Kidney (tissue), 13 donors: ENCODE measurements at regions not wholly inside any gene's neighbourhood (a gene's known extent, or its start where the extent isn't known, plus 50 kb on each side); places are given as distances from the start of the nearest gene placed in this dataset.
A peak's percentile ranks its signal among the peaks of the same experiment; 100 is the strongest.

Source experiments
- DNase-seq, 5 donors: peaks; one replicate each; pipeline ENCODE4 v3.0.0-alpha.2; 2013 to 2020
- FAIRE-seq: peaks from 2 replicates; lab custom pipeline; 2012; peaks lifted over from hg19 to GRCh38; lab: Jason Lieb, UNC
- H3K27ac ChIP-seq, 2 donors: one replicate each; pipeline ENCODE4 v1.7.0; 2013; ENCODE audit warnings: low read depth in 2 of 2, low read length in 2 of 2, inconsistent platforms in 1 of 2
- H3K27me3 ChIP-seq: one replicate; pipeline ENCODE4 v1.7.1; 2013; ENCODE audit warnings: low read length, inconsistent platforms; ENCODE audit not compliant: control insufficient read depth, insufficient read depth
- H3K36me3 ChIP-seq, 3 donors: one replicate each; pipeline versions ENCODE4 v1.7.0 to v1.7.1; 2013; ENCODE audit warnings: low read length in 3 of 3, control low read depth in 1 of 3, inconsistent platforms in 1 of 3; ENCODE audit not compliant: insufficient read depth in 3 of 3, control insufficient read depth in 2 of 3
- H3K4me1 ChIP-seq, 3 donors: one replicate each; pipeline versions ENCODE4 v1.7.0 to v1.7.1; 2013; ENCODE audit warnings: low read length in 3 of 3, inconsistent platforms in 1 of 3, low read depth in 1 of 3; ENCODE audit not compliant: control insufficient read depth in 2 of 3, insufficient read depth in 2 of 3
- H3K4me3 ChIP-seq, 3 donors: one replicate each; pipeline versions ENCODE4 v1.7.0 to v1.8.1; 2013; ENCODE audit warnings: low read length in 3 of 3, control low read depth in 1 of 3, inconsistent platforms in 1 of 3
- H3K9ac ChIP-seq, 3 donors: one replicate each; pipeline versions ENCODE4 v1.7.0 to v1.7.1; 2013; ENCODE audit warnings: low read length in 3 of 3, control low read depth in 1 of 3, inconsistent platforms in 1 of 3
- H3K9me3 ChIP-seq, 3 donors: one replicate each; pipeline versions ENCODE4 v1.7.0 to v1.7.1; 2013; ENCODE audit warnings: low read length in 3 of 3, control low read depth in 1 of 3, inconsistent platforms in 1 of 3; ENCODE audit not compliant: control insufficient read depth in 2 of 3, insufficient read depth in 1 of 3
- intact Hi-C: fragments of 100-400 bp; cut with DNase I; formaldehyde crosslinking; loops from one replicate; pipeline ENCODE4 v1.11.1; 2022
- TF ChIP-seq, protein P1 (sequence below): IDR thresholded peaks from 3 replicates; pipeline ENCODE4 v1.5.1; 2012; ENCODE audit warnings: mild to moderate bottlenecking, moderate library complexity, borderline replicate concordance; ENCODE audit not compliant: insufficient read depth; ENCODE audit errors: extremely low read depth
- donor health status: control.
- donor health status: control.
- donor health status: control.
- donor health status: control.
- donor health status: control.
- donor health status: DM: yes; HTN: yes; CAD: no.
- donor health status: Normal renal cell carcinoma (clear cell type).

- Histone ChIP-seq H3K4me1 (no peaks in the 10 kb centered on the region), H3K27me3 (no peaks in the 10 kb centered on the region), H3K4me3 (no peak overlapping the region), H3K9me3 (no peaks in the 10 kb centered on the region), H3K36me3 (no peaks in the 10 kb centered on the region), H3K27ac (no peak overlapping the region), H3K9ac (no peak overlapping the region)
- intact Hi-C loops: no loop called here
- TF ChIP-seq, protein P1, sequence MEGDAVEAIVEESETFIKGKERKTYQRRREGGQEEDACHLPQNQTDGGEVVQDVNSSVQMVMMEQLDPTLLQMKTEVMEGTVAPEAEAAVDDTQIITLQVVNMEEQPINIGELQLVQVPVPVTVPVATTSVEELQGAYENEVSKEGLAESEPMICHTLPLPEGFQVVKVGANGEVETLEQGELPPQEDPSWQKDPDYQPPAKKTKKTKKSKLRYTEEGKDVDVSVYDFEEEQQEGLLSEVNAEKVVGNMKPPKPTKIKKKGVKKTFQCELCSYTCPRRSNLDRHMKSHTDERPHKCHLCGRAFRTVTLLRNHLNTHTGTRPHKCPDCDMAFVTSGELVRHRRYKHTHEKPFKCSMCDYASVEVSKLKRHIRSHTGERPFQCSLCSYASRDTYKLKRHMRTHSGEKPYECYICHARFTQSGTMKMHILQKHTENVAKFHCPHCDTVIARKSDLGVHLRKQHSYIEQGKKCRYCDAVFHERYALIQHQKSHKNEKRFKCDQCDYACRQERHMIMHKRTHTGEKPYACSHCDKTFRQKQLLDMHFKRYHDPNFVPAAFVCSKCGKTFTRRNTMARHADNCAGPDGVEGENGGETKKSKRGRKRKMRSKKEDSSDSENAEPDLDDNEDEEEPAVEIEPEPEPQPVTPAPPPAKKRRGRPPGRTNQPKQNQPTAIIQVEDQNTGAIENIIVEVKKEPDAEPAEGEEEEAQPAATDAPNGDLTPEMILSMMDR: no peak
- no peak for FAIRE-seq
- no peak for DNase-seq
These were observed 79.7 kb downstream of the VMA21 start for GRCh38 chrX:151476604-151477303.

DNA sequence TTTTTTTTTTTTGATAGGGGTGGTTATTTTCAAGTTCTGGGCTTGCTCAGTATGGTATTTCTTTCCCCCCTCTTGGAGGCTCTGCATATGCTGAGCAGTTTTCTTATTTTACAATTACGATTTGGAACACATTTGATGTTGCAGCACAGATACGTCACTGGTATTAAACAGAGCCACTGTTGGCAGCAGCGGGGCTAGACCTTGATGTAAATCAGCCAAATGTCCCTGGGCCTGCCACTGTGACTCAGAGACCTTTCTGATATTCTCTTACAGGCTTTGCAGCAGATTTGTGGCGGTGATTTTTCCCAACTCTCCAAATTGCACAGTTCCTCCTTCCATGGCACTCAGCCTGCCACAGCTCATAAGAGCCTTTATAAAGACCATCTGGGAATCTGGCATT, 81.1 kb downstream of the VMA21 start:
- Histone ChIP-seq H3K27ac (no peak overlapping the region), H3K27me3 (no peaks in the 10 kb centered on the region), H3K9ac (no peak overlapping the region), H3K9me3 (no peaks in the 10 kb centered on the region), H3K4me1 (no peaks in the 10 kb centered on the region), H3K4me3 (no peak overlapping the region), H3K36me3 (no peaks in the 10 kb centered on the region)
- intact Hi-C loops: no loop called here
- FAIRE-seq (no peak), DNase-seq (no peak)
- TF ChIP-seq, protein P1: no peak

GRCh38 chrX:151488677-151489076, 74.8 kb upstream of the PASD1 start:
- intact Hi-C loops: no loop called here
- H3K9ac ChIP-seq: no peak overlapping the region
- no peaks in the 10 kb centered on the region for H3K4me1 ChIP-seq
- TF ChIP-seq, protein P1: no peak
- no peaks in the 10 kb centered on the region for H3K9me3 ChIP-seq
- no peaks in the 10 kb centered on the region for H3K27me3 ChIP-seq
- H3K4me3 ChIP-seq: no peak overlapping the region
- H3K27ac ChIP-seq: no peak overlapping the region
- DNase-seq (no peak), FAIRE-seq (no peak)
- H3K36me3 ChIP-seq: no peaks in the 10 kb centered on the region

DNA sequence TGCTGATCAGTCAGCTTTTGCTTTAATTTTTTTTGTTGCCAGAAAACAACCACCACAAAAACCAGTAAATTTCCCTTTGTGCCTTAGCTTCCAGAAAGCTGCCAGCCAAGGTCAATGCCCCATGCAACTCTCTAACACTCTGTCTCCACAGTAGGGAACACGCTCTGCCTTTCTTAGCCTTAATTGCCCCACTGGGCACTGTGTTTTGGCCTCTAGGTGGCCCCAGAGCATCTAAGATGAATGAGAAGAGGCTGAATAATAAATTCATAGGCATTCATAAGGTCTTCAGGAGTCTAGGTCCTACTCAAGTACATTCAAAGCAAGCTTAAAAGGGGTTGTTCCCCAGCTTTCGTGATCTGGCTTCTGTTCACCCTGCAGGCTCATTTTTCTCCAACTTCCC, 57.7 kb upstream of the PASD1 start:
- no peaks in the 10 kb centered on the region for H3K27me3 ChIP-seq
- H3K9ac ChIP-seq: no peak overlapping the region
- intact Hi-C loops: no loop called here
- FAIRE-seq (no peak), DNase-seq (peak in 2 of 5 donors; percentile 2 to 8)
- H3K4me1 ChIP-seq: no peaks in the 10 kb centered on the region
- no peaks in the 10 kb centered on the region for H3K9me3 ChIP-seq
- H3K4me3 ChIP-seq: no peak overlapping the region
- no peak overlapping the region for H3K27ac ChIP-seq
- TF ChIP-seq, protein P1: no peak
- no peaks in the 10 kb centered on the region for H3K36me3 ChIP-seq
